ENCODE measurements at regions not wholly inside any gene's neighbourhood (a gene's known extent, or its start where the extent isn't known, plus 50 kb on each side); places are given as distances from the start of the nearest gene placed in this dataset.

DNA sequence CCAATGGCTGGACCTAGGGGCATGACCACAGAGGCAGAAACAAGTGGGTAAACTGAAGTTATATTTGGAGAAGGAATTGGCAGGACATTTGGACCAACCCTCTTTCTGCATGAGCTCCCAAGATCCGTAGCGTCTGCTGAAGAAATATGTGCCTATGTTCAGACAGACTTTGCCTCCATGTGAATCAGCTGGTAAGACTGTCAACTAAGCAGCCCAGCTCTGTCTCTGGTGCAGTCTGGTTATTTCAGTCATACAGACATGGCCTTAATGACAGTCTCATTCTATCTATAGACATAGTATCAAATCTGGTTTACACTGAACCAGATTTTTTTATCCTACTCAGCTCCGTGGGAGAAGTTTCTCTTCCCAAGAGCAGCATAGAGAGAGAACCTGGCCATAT lies 63.1 kb upstream of the PBX1 start:
- TF ChIP-seq, protein P1, sequence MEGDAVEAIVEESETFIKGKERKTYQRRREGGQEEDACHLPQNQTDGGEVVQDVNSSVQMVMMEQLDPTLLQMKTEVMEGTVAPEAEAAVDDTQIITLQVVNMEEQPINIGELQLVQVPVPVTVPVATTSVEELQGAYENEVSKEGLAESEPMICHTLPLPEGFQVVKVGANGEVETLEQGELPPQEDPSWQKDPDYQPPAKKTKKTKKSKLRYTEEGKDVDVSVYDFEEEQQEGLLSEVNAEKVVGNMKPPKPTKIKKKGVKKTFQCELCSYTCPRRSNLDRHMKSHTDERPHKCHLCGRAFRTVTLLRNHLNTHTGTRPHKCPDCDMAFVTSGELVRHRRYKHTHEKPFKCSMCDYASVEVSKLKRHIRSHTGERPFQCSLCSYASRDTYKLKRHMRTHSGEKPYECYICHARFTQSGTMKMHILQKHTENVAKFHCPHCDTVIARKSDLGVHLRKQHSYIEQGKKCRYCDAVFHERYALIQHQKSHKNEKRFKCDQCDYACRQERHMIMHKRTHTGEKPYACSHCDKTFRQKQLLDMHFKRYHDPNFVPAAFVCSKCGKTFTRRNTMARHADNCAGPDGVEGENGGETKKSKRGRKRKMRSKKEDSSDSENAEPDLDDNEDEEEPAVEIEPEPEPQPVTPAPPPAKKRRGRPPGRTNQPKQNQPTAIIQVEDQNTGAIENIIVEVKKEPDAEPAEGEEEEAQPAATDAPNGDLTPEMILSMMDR (IDR thresholded peaks at IDR 0.05; ENCODE audit: extremely low read depth in 1 of 2, insufficient read depth in 1 of 2, low read depth in 1 of 2, low read length in 2 of 2) = no peak
- TF ChIP-seq POLR2AphosphoS5 (IDR thresholded peaks at IDR 0.05; ENCODE audit: insufficient read depth, low read depth, low read length) = no peak
